ENCODE measurements at regions not wholly inside any gene's neighbourhood (a gene's known extent, or its start where the extent isn't known, plus 50 kb on each side); places are given as distances from the start of the nearest gene placed in this dataset.
"Not testable (repeated sequence)": the region's sequence is repeated elsewhere in the genome, so short reads cannot be mapped to it uniquely, and the experiment has no call there.

DNA sequence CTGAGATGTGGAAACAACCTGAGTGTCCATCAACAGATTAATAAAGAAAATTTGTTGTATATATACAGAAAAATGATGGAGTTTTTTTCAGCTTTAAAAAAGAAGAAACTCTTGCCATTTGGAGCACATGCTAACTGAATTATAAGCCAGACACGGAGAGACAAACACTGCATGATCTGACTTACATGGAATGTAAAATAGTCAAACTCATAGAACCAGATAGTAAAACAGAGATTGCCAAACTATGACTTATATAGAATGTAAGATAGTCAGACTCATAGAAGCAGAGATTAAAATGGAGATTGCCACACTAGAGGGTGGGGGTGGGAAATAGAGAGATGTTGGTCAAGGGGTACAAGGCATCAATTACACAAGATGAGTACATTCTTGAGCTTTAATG lies 1786.6 kb downstream of the PLA2G4A start:
- Histone ChIP-seq H3K27ac (ENCODE audit: low read depth, low read length) (no peak overlapping the region), H3K36me3 (ENCODE audit: control insufficient read depth in 3 of 3, insufficient read depth in 3 of 3, low read length in 3 of 3) (no peaks in the 10 kb centered on the region), H3K9me3 (ENCODE audit: control insufficient read depth in 3 of 3, low read length in 3 of 3) (no peaks in the 10 kb centered on the region), H3K27me3 (ENCODE audit: control insufficient read depth in 3 of 3, insufficient read depth in 3 of 3, low read length in 3 of 3) (no peaks in the 10 kb centered on the region), H3K4me3 (ENCODE audit: low read length in 3 of 3) (no peak overlapping the region), H3K9ac (ENCODE audit: low read depth in 1 of 3, low read length in 3 of 3) (no peak overlapping the region), H3K4me1 (ENCODE audit: control insufficient read depth in 3 of 3, insufficient read depth in 3 of 3, low read length in 3 of 3) (no peaks in the 10 kb centered on the region)

DNA sequence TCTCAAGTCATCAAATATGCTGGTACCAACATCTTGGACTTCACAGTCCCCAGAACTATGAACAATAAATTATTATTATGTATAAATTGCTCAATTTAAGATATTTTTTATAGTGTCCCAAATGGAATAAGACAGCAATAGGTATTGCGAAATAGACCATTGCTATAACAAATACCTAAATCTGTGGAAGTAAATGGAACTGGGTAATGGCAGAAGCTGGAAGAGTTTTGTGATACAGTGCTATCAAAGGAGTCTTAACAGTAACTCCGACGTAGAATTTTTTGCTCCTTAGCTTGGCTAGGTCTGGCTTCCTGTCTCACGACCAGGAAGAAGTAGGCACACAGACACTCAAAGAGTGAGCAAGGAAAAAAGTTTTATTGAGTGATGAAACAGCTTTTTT lies 1791.5 kb downstream of the PLA2G4A start:
- Histone ChIP-seq H3K27me3 (ENCODE audit: control insufficient read depth in 3 of 3, insufficient read depth in 3 of 3, low read length in 3 of 3) (no peaks in the 10 kb centered on the region), H3K9me3 (ENCODE audit: control insufficient read depth in 3 of 3, low read length in 3 of 3) (no peaks in the 10 kb centered on the region), H3K4me3 (ENCODE audit: low read length in 3 of 3) (no peak overlapping the region), H3K27ac (ENCODE audit: low read depth, low read length) (no peak overlapping the region), H3K36me3 (ENCODE audit: control insufficient read depth in 3 of 3, insufficient read depth in 3 of 3, low read length in 3 of 3) (no peaks in the 10 kb centered on the region), H3K9ac (ENCODE audit: low read depth in 1 of 3, low read length in 3 of 3) (no peak overlapping the region), H3K4me1 (ENCODE audit: control insufficient read depth in 3 of 3, insufficient read depth in 3 of 3, low read length in 3 of 3) (no peaks in the 10 kb centered on the region)

DNA sequence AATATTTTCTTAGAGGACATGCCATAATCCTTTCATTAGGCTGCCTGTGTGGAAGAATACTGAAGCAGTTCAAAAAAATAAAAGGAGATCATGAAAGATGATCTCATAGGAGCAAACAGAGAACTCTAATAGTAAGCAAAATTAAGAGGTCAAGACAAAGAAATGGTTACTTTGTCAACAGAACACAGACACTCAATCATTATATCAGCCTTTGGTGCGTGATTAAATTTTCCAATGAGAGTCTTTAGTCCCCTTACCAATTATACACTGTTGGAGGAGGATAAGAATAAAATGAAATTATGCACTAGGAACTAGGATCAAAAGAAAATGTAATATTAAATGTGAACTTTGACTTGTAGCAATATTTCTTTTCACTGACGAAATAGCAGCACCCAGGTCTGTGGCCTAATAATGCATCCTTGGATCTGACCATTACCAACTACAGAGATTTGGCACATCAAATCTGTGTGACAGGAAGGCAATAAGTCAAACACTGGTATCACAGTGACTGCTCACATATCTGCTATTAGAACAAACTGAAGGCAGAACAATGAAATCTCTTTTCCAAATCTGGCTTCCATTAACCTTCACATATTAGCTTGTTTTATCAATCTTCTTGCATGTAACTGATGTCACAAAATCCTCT lies 1812.9 kb downstream of the PLA2G4A start:
- no peaks in the 10 kb centered on the region for H3K27me3 ChIP-seq (ENCODE audit: control insufficient read depth in 3 of 3, insufficient read depth in 3 of 3, low read length in 3 of 3)
- no peaks in the 10 kb centered on the region for H3K9me3 ChIP-seq (ENCODE audit: control insufficient read depth in 3 of 3, low read length in 3 of 3)
- H3K9ac ChIP-seq (ENCODE audit: low read depth in 1 of 3, low read length in 3 of 3), result no peak overlapping the region
- H3K4me3 ChIP-seq (ENCODE audit: low read length in 3 of 3), result no peak overlapping the region
- H3K4me1 ChIP-seq (ENCODE audit: control insufficient read depth in 3 of 3, insufficient read depth in 3 of 3, low read length in 3 of 3), result no peaks in the 10 kb centered on the region
- no peaks in the 10 kb centered on the region for H3K36me3 ChIP-seq (ENCODE audit: control insufficient read depth in 3 of 3, insufficient read depth in 3 of 3, low read length in 3 of 3)
- H3K27ac ChIP-seq (ENCODE audit: low read depth, low read length), result no peak overlapping the region

GRCh38 chr1:188642704-188643103 lies 1814.0 kb downstream of the PLA2G4A start:
- Histone ChIP-seq H3K36me3 (ENCODE audit: control insufficient read depth in 3 of 3, insufficient read depth in 3 of 3, low read length in 3 of 3) (no peaks in the 10 kb centered on the region), H3K9ac (ENCODE audit: low read depth in 1 of 3, low read length in 3 of 3) (no peak overlapping the region), H3K4me1 (ENCODE audit: control insufficient read depth in 3 of 3, insufficient read depth in 3 of 3, low read length in 3 of 3) (no peaks in the 10 kb centered on the region), H3K27me3 (ENCODE audit: control insufficient read depth in 3 of 3, insufficient read depth in 3 of 3, low read length in 3 of 3) (no peaks in the 10 kb centered on the region), H3K9me3 (ENCODE audit: control insufficient read depth in 3 of 3, low read length in 3 of 3) (no peaks in the 10 kb centered on the region), H3K27ac (ENCODE audit: low read depth, low read length) (no peak overlapping the region), H3K4me3 (ENCODE audit: low read length in 3 of 3) (no peak overlapping the region)

DNA sequence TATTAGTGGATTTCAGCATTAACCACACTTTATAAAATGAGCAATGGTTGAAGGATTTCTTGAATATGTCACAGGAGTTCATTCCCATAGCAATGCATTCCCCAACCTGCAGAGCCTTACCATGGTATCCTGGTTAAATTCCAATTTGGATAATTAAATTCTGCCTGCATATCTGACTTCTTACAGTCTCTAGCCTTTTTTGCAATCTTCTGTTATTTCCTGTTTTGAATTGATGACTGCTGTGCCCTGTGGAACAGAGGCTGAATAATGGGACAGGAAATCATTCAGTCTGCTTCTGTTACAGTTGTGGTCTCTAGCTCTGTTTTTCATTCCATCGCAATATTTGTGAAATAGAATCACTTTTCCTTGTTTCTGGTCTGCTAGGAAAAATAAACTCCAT lies 1823.9 kb downstream of the PLA2G4A start:
- no peaks in the 10 kb centered on the region for H3K36me3 ChIP-seq (ENCODE audit: control insufficient read depth in 3 of 3, insufficient read depth in 3 of 3, low read length in 3 of 3)
- no peaks in the 10 kb centered on the region for H3K27me3 ChIP-seq (ENCODE audit: control insufficient read depth in 3 of 3, insufficient read depth in 3 of 3, low read length in 3 of 3)
- no peak overlapping the region for H3K4me3 ChIP-seq (ENCODE audit: low read length in 3 of 3)
- no peak overlapping the region for H3K27ac ChIP-seq (ENCODE audit: low read depth, low read length)
- H3K9ac ChIP-seq (ENCODE audit: low read depth in 1 of 3, low read length in 3 of 3), result no peak overlapping the region
- no peaks in the 10 kb centered on the region for H3K4me1 ChIP-seq (ENCODE audit: control insufficient read depth in 3 of 3, insufficient read depth in 3 of 3, low read length in 3 of 3)
- no peaks in the 10 kb centered on the region for H3K9me3 ChIP-seq (ENCODE audit: control insufficient read depth in 3 of 3, low read length in 3 of 3)

DNA sequence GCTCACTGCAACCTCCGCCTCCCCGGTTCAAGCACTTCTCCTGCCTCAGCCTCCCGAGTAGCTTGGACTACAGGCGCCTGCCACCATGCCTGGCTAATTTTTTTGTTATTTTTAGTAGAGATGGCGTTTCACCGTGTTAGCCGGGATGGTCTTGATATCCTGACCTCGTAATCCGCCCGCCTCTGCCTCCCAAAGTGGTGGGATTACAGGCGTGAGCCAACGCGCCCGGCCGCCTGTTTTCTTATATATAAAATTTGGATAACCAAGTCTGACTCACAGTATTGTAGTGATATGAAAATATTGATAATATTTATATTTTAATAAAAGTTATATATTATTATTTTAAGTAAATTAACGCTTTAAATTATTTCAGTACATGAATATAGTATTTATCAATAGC lies 1821.7 kb downstream of the BRINP3 start:
- not testable (repeated sequence) for H3K36me3 ChIP-seq (ENCODE audit: control insufficient read depth in 3 of 3, insufficient read depth in 3 of 3, low read length in 3 of 3); H3K4me1 ChIP-seq (ENCODE audit: control insufficient read depth in 3 of 3, insufficient read depth in 3 of 3, low read length in 3 of 3); H3K4me3 ChIP-seq (ENCODE audit: low read length in 3 of 3); H3K27ac ChIP-seq (ENCODE audit: low read depth, low read length); H3K27me3 ChIP-seq (ENCODE audit: control insufficient read depth in 3 of 3, insufficient read depth in 3 of 3, low read length in 3 of 3); H3K9me3 ChIP-seq (ENCODE audit: control insufficient read depth in 3 of 3, low read length in 3 of 3); H3K9ac ChIP-seq (ENCODE audit: low read depth in 1 of 3, low read length in 3 of 3)

- Histone ChIP-seq H3K4me3 (ENCODE audit: low read length in 3 of 3) (no peak overlapping the region), H3K36me3 (ENCODE audit: control insufficient read depth in 3 of 3, insufficient read depth in 3 of 3, low read length in 3 of 3) (no peaks in the 10 kb centered on the region), H3K27me3 (ENCODE audit: control insufficient read depth in 3 of 3, insufficient read depth in 3 of 3, low read length in 3 of 3) (no peaks in the 10 kb centered on the region), H3K9ac (ENCODE audit: low read depth in 1 of 3, low read length in 3 of 3) (no peak overlapping the region), H3K27ac (ENCODE audit: low read depth, low read length) (no peak overlapping the region), H3K4me1 (ENCODE audit: control insufficient read depth in 3 of 3, insufficient read depth in 3 of 3, low read length in 3 of 3) (no peaks in the 10 kb centered on the region), H3K9me3 (ENCODE audit: control insufficient read depth in 3 of 3, low read length in 3 of 3) (no peaks in the 10 kb centered on the region)
Observed at GRCh38 chr1:188660572-188660971, 1817.1 kb downstream of the BRINP3 start.

- Histone ChIP-seq H3K36me3 (ENCODE audit: control insufficient read depth in 3 of 3, insufficient read depth in 3 of 3, low read length in 3 of 3) (no peaks in the 10 kb centered on the region), H3K9ac (ENCODE audit: low read depth in 1 of 3, low read length in 3 of 3) (no peak overlapping the region), H3K27ac (ENCODE audit: low read depth, low read length) (no peak overlapping the region), H3K4me3 (ENCODE audit: low read length in 3 of 3) (no peak overlapping the region), H3K27me3 (ENCODE audit: control insufficient read depth in 3 of 3, insufficient read depth in 3 of 3, low read length in 3 of 3) (no peaks in the 10 kb centered on the region), H3K9me3 (ENCODE audit: control insufficient read depth in 3 of 3, low read length in 3 of 3) (no peaks in the 10 kb centered on the region), H3K4me1 (ENCODE audit: control insufficient read depth in 3 of 3, insufficient read depth in 3 of 3, low read length in 3 of 3) (no peaks in the 10 kb centered on the region)
Observed at GRCh38 chr1:188665477-188665876, 1812.2 kb downstream of the BRINP3 start.

GRCh38 chr1:188668083-188668482 lies 1809.6 kb downstream of the BRINP3 start:
- Histone ChIP-seq H3K4me1 (ENCODE audit: control insufficient read depth in 3 of 3, insufficient read depth in 3 of 3, low read length in 3 of 3) (no peaks in the 10 kb centered on the region), H3K27me3 (ENCODE audit: control insufficient read depth in 3 of 3, insufficient read depth in 3 of 3, low read length in 3 of 3) (no peaks in the 10 kb centered on the region), H3K9me3 (ENCODE audit: control insufficient read depth in 3 of 3, low read length in 3 of 3) (no peaks in the 10 kb centered on the region), H3K36me3 (ENCODE audit: control insufficient read depth in 3 of 3, insufficient read depth in 3 of 3, low read length in 3 of 3) (no peaks in the 10 kb centered on the region), H3K27ac (ENCODE audit: low read depth, low read length) (no peak overlapping the region), H3K9ac (ENCODE audit: low read depth in 1 of 3, low read length in 3 of 3) (no peak overlapping the region), H3K4me3 (ENCODE audit: low read length in 3 of 3) (no peak overlapping the region)

- H3K4me3 ChIP-seq (ENCODE audit: low read length in 3 of 3), result no peak overlapping the region
- no peaks in the 10 kb centered on the region for H3K36me3 ChIP-seq (ENCODE audit: control insufficient read depth in 3 of 3, insufficient read depth in 3 of 3, low read length in 3 of 3)
- no peaks in the 10 kb centered on the region for H3K9me3 ChIP-seq (ENCODE audit: control insufficient read depth in 3 of 3, low read length in 3 of 3)
- no peaks in the 10 kb centered on the region for H3K4me1 ChIP-seq (ENCODE audit: control insufficient read depth in 3 of 3, insufficient read depth in 3 of 3, low read length in 3 of 3)
- no peak overlapping the region for H3K27ac ChIP-seq (ENCODE audit: low read depth, low read length)
- no peak overlapping the region for H3K9ac ChIP-seq (ENCODE audit: low read depth in 1 of 3, low read length in 3 of 3)
- H3K27me3 ChIP-seq (ENCODE audit: control insufficient read depth in 3 of 3, insufficient read depth in 3 of 3, low read length in 3 of 3), result no peaks in the 10 kb centered on the region
Observed at GRCh38 chr1:188669728-188670382, 1807.8 kb downstream of the BRINP3 start.

Measured in skeletal muscle tissue (tissue), 3 donors.